Activated B cell treated with CpG ODN at 0.5 μM for 24 hours (primary cell): ENCODE measurements at regions not wholly inside any gene's neighbourhood (a gene's known extent, or its start where the extent isn't known, plus 50 kb on each side); places are given as distances from the start of the nearest gene placed in this dataset.

Experiments used
- ATAC-seq: fragments of 200-7000 bp; cut with Tn5 transposase; one replicate; pipeline ENCODE4 v1.10.0; 2021; ENCODE audit warnings: low read depth, mild to moderate bottlenecking, moderate library complexity
- CTCF ChIA-PET: fragments of 350-600 bp; sonication (Branson Sonifier 250); formaldehyde crosslinking; loops from one replicate; lab custom pipeline; 2021; ENCODE audit warnings: antibody characterized with exemption; lab: Charles Lee
- POLR2A ChIA-PET: fragments of 350-600 bp; sonication (Branson Sonifier 250); formaldehyde crosslinking; loops from one replicate; lab custom pipeline; 2021; ENCODE audit warnings: antibody characterized with exemption; lab: Charles Lee
- DNase-seq: peaks from one replicate; pipeline ENCODE4 v3.0.0; 2022
- H3K27ac Mint-ChIP-seq: one replicate; pipeline ENCODE4 v1.8.0; 2020; ENCODE audit warnings: mixed read lengths
- H3K27me3 Mint-ChIP-seq: one replicate; pipeline ENCODE4 v1.8.0; 2021; ENCODE audit warnings: mixed read lengths
- H3K36me3 Mint-ChIP-seq: one replicate; pipeline ENCODE4 v1.8.0; 2021; ENCODE audit warnings: low read depth, mixed read lengths
- H3K4me1 Mint-ChIP-seq: one replicate; pipeline ENCODE4 v1.8.0; 2021; ENCODE audit warnings: mixed read lengths
- H3K4me3 Mint-ChIP-seq: one replicate; pipeline ENCODE4 v1.8.0; 2020; ENCODE audit warnings: mild to moderate bottlenecking, mixed read lengths
- H3K9me3 Mint-ChIP-seq: one replicate; pipeline ENCODE4 v1.8.0; 2020; ENCODE audit warnings: mixed read lengths
- intact Hi-C: fragments of 100-400 bp; cut with micrococcal nuclease; formaldehyde crosslinking; loops from one replicate; pipeline ENCODE4 v1.15.1; 2024
- TF ChIP-seq, protein P1 (sequence below): fragments of 200-600 bp; IDR thresholded peaks from one replicate; pipeline ENCODE4 v1.8.0; 2022; ENCODE audit warnings: antibody characterized with exemption, mild to moderate bottlenecking

- no peak for DNase-seq
- ATAC-seq = no peak
- TF ChIP-seq, protein P1, sequence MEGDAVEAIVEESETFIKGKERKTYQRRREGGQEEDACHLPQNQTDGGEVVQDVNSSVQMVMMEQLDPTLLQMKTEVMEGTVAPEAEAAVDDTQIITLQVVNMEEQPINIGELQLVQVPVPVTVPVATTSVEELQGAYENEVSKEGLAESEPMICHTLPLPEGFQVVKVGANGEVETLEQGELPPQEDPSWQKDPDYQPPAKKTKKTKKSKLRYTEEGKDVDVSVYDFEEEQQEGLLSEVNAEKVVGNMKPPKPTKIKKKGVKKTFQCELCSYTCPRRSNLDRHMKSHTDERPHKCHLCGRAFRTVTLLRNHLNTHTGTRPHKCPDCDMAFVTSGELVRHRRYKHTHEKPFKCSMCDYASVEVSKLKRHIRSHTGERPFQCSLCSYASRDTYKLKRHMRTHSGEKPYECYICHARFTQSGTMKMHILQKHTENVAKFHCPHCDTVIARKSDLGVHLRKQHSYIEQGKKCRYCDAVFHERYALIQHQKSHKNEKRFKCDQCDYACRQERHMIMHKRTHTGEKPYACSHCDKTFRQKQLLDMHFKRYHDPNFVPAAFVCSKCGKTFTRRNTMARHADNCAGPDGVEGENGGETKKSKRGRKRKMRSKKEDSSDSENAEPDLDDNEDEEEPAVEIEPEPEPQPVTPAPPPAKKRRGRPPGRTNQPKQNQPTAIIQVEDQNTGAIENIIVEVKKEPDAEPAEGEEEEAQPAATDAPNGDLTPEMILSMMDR = no peak
- H3K9me3 Mint-ChIP-seq = peaks cover 6% of the 10 kb centered on the region
- no peaks in the 10 kb centered on the region for H3K4me1 Mint-ChIP-seq
- ChIA-PET POLR2A (no interaction called here), CTCF (no interaction called here)
- H3K27ac Mint-ChIP-seq = no peak overlapping the region
- no peak overlapping the region for H3K4me3 Mint-ChIP-seq
- no peaks in the 10 kb centered on the region for H3K36me3 Mint-ChIP-seq
- no peaks in the 10 kb centered on the region for H3K27me3 Mint-ChIP-seq
- intact Hi-C loops = no loop called here
Measured at GRCh38 chr2:122423934-122424333, 668.5 kb downstream of the TSN start.

- Mint-ChIP-seq H3K4me1 (no peaks in the 10 kb centered on the region), H3K9me3 (no peaks in the 10 kb centered on the region), H3K27ac (no peak overlapping the region), H3K36me3 (no peaks in the 10 kb centered on the region), H3K27me3 (no peaks in the 10 kb centered on the region), H3K4me3 (no peak overlapping the region)
- intact Hi-C loops = no loop called here
- ATAC-seq (no peak), DNase-seq (no peak)
- CTCF ChIA-PET = no interaction called here
- POLR2A ChIA-PET = no interaction called here
- TF ChIP-seq, protein P1 = no peak
Measured at GRCh38 chr2:122433123-122433754, 677.8 kb downstream of the TSN start.

- Mint-ChIP-seq H3K9me3 (no peaks in the 10 kb centered on the region), H3K27me3 (no peaks in the 10 kb centered on the region)
- intact Hi-C loops = no loop called here
Measured at GRCh38 chr2:122445003-122445402, 689.6 kb downstream of the TSN start.

DNA sequence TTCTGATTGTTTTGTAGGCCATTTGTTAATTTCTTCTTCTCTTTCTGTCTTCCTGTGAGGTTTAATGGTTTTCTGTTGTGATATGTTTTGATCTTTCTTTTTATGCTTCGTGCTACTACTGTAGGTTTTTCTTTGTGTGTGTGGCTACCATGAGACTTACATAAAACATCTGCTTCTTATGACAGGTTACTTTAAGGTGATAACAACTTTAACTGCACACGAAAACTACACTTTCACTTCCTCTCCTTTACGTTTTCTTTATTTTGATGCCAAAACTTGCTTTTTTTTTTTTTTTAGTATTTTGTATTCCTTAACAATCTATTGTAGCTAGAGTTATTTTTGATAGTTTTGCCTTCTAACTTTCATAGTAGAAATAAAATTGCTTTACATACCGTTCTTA, 691.3 kb downstream of the TSN start:
- no peak for DNase-seq
- no peak overlapping the region for H3K27ac Mint-ChIP-seq

More at GRCh38 chr2:122445003-122445402, 689.6 kb downstream of the TSN start:
- TF ChIP-seq, protein P1 = no peak
- Mint-ChIP-seq H3K27ac (no peak overlapping the region), H3K36me3 (no peaks in the 10 kb centered on the region), H3K4me3 (no peak overlapping the region), H3K4me1 (no peaks in the 10 kb centered on the region)
- DNase-seq (no peak), ATAC-seq (no peak)
- CTCF ChIA-PET = no interaction called here
- POLR2A ChIA-PET = no interaction called here

DNA sequence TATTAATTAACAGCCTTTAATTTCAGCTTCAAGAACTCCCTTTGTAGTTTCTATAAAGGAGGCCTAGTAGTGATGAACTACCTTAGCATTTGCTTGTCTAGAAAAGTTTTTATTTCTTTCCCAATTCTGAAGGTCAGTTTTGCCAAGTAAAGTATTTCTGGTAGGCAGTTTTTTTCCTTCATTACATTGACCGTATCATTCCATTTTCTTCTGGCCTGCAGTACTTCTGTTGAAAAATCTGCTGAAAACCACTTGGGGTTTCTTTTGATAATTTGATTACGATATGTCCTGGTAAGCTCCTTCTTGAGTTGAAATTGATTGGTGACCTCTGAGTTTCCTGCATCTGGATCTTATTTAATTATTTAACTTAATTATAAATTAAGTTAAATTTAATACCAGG, 691.8 kb downstream of the TSN start:
- CTCF ChIA-PET = no interaction called here
- Mint-ChIP-seq H3K36me3 (no peaks in the 10 kb centered on the region), H3K27me3 (no peaks in the 10 kb centered on the region), H3K4me1 (no peaks in the 10 kb centered on the region), H3K27ac (no peak overlapping the region), H3K9me3 (no peaks in the 10 kb centered on the region), H3K4me3 (no peak overlapping the region)
- POLR2A ChIA-PET = no interaction called here
- ATAC-seq (no peak), DNase-seq (no peak)
- TF ChIP-seq, protein P1 = no peak
- intact Hi-C loops = no loop called here

More for the DNA sequence above, 691.3 kb downstream of the TSN start:
- no peak for ATAC-seq
- H3K4me3 Mint-ChIP-seq = no peak overlapping the region
- intact Hi-C loops = no loop called here
- no peaks in the 10 kb centered on the region for H3K9me3 Mint-ChIP-seq
- TF ChIP-seq, protein P1 = no peak
- no peaks in the 10 kb centered on the region for H3K27me3 Mint-ChIP-seq
- no peaks in the 10 kb centered on the region for H3K36me3 Mint-ChIP-seq
- ChIA-PET POLR2A (no interaction called here), CTCF (no interaction called here)
- H3K4me1 Mint-ChIP-seq = no peaks in the 10 kb centered on the region
